ENCODE measurements at regions not wholly inside any gene's neighbourhood (a gene's known extent, or its start where the extent isn't known, plus 50 kb on each side); places are given as distances from the start of the nearest gene placed in this dataset.

DNA sequence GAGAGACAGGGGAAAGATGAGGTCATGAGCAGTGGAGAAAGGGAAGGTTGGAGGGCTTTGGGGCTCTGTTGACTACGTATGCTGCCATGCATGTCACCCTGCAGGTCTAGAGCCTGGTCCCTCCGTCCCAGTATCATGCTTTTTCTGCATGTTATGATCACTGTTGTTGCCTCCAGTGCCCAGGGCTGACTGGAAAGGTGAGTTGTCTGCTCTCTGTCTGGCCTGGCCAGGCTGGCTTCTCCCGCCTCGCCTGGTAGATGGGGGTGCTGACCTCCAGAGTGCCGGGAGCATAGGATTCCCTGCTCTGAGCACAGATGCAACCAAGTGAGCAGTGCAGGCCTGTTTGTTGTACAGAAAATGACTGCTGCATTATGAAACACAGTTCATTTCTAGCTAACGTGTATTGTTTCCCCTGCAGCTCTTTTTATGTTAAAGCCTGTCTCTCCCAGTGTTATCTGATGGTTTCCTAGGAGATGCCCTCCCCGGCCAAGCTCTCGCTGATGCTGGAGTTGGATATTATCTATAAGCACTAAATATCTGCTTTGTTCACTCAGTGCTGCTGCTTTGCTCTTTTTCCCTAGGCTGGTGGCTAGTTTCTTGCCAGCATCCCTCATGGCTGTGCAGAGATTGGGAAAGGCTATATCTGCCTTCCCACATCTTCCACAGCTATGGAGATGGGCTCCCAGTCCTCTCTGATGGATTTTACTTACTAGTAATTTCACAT is 158.2 kb downstream of the TDRD15 start:
- DNase-seq (ENCODE audit: low spot score): no peak
- TF ChIP-seq CTCF (IDR thresholded peaks at IDR 0.05; ENCODE audit: extremely low read depth, missing control alignments): no peak

DNA sequence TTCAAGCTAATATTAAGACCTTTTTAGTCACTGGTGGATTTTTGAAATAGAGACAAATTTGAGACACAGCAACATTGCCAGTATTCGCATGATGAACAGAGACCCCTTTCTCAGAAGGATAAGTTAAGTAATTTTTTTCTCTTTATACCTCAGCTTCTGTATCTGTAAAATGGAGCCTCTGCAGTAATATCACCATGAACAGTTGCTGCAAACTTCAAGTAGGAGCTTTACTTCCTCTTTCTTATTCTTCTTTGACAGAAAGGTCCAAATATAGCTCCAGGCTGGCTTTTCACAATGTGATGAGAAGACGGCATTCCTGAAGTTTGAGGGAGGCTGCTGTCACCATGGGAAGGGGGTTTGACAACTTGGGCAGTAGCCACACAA is 158.7 kb downstream of the TDRD15 start:
- no peak for DNase-seq (ENCODE audit: low spot score)

DNA sequence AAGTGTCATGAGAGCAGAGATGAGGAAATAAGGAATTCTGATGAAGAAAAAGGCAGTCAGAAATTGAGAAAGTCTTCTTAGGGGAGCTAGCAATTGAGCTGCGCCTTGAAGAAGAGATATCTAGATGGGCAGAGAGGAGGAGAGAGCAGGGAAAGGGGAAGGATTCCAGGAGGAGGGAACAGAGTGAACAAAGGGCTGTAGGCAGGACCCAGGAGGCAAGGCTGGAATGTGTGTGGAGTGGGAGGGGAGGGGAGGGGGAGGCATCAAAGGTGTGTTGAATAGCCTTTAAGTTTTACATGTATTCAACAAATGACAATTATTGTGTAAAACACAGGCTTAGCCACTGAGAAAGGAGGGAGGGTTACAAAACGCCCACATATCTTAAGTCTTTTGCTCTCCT is 164.5 kb downstream of the TDRD15 start:
- no peak for DNase-seq (ENCODE audit: low spot score)
- no peak for TF ChIP-seq CTCF (IDR thresholded peaks at IDR 0.05; ENCODE audit: extremely low read depth, missing control alignments)

More for the DNA sequence above, 158.7 kb downstream of the TDRD15 start:
- TF ChIP-seq CTCF (IDR thresholded peaks at IDR 0.05; ENCODE audit: extremely low read depth, missing control alignments): no peak

DNA sequence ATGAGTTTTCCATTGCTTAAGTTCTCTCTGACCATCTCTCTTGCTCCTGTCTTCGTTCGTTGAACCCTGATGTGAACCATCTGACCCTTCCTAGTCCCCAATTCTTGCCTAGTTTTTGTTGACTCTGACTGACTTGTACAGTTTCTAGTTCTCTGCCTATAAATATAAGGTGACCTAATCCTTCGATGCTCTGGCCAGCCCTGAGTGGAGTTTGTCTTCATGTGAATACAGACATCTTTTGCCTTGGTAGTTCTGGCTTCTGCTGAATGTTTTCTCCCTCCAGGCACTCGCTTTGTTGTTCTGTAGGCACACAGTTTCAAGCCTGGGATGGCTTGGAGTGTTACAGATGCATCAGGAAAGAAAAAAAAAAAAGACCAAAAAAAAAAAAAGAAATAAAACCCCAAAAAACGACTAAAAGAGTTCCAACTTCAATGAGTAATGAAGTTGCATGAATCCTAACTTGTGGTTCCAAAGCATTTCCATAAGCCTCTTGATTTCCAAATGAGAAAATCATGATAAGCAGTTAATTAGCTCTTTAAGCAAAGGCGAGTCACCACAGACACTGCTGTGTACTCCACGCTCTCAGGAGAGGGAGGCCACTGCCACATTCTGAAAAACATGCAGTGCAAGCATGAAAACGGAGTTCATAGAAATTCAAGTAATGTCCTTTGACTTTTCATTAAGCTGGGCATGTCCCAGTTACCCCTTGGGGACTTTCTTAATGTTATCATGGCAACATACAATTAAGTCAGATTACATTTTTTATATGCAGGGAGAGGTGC is 165.2 kb downstream of the TDRD15 start:
- TF ChIP-seq CTCF (IDR thresholded peaks at IDR 0.05; ENCODE audit: extremely low read depth, missing control alignments): no peak
- no peak for DNase-seq (ENCODE audit: low spot score)

DNA sequence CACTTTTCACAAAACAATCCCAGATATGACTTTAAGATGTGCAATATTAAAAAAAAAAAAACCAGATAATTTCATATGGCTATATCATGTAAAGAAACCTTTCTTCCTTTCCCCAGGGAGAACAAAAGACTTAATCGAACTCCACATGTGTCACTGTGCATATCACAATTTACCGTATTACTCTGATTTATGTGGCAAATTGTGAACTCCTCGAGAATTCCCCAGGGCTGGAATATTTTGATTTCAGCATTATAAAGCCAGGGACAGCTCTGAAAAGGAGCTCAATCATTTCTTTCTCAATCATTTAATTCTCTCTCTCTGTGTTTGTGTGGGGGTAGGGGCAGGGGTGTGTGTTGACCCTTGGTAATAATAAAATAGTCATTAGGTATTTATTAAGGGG is 165.8 kb downstream of the TDRD15 start:
- DNase-seq (ENCODE audit: low spot score): no peak
- TF ChIP-seq CTCF (IDR thresholded peaks at IDR 0.05; ENCODE audit: extremely low read depth, missing control alignments): no peak

DNA sequence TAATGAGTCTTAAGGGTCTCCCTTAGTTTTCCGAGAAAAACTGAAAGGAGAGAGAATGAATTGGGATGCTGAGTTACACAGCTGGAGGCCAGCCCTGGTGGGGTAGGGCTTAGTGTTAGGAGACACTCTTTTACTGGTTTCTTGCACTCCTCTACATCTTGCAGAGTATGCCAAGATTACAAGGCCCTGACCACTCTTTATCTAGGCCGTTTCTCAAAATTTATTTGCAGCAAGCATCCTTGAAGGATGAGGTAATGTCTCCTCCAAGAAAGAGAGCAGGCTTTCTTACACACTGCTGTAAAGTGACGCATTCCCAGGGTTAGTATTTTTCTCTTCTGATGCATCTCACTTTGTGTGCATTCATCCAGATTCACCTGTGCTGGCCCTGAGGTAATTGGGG is 166.2 kb downstream of the TDRD15 start:
- no peak for DNase-seq (ENCODE audit: low spot score)
- TF ChIP-seq CTCF (IDR thresholded peaks at IDR 0.05; ENCODE audit: extremely low read depth, missing control alignments): no peak

DNA sequence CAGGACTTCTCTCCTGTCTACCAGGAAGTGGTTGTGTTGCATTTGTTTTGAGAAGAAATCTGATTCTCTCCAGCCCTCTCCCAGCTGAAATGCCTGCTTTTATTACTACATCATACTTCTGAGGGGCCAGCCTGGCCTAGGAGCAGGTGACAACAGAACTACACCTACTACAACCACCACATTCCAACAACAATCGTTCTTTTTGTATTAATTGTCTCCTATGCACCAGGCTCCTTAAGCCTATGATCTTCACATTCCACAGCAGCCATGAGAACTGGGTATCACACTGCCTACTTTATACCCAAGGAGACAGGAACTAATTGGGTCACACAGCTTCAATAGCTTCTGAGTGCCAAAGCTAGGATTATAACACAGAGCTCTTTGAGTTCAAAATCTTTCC is 167.7 kb downstream of the TDRD15 start:
- TF ChIP-seq CTCF (IDR thresholded peaks at IDR 0.05; ENCODE audit: extremely low read depth, missing control alignments): no peak

More for the DNA sequence above, 167.7 kb downstream of the TDRD15 start:
- no peak for DNase-seq (ENCODE audit: low spot score)

Measured in GM20000 (cell line).